DMS 273 (cell line): ENCODE measurements at regions not wholly inside any gene's neighbourhood (a gene's known extent, or its start where the extent isn't known, plus 50 kb on each side); places are given as distances from the start of the nearest gene placed in this dataset.

Source experiments
- DNase-seq: peaks from one replicate; lab custom pipeline; 2025; ENCODE audit not compliant: unreplicated experiment; lab: John Stamatoyannopoulos, UW

DNA sequence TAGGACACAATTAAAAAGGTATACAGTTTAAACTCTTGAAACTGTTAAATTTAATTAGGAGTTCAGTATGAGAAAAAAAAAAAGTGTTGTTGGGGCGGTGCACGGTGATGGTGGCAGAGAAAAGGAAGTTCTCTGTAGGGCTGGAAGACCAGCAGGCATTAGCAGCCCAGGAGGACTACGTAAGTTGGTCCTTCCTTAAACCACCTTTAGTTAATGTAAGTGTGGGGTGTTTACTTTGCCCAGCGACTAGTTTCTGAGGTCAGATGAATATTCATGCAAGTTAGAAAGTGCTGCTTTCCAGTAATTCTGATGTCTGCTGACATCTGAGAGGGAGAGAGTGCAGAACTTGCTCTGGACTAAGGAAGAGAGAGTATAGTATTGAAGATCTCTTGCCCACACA is 54.9 kb downstream of the NKX2-1 start:
- no peak for DNase-seq

DNA sequence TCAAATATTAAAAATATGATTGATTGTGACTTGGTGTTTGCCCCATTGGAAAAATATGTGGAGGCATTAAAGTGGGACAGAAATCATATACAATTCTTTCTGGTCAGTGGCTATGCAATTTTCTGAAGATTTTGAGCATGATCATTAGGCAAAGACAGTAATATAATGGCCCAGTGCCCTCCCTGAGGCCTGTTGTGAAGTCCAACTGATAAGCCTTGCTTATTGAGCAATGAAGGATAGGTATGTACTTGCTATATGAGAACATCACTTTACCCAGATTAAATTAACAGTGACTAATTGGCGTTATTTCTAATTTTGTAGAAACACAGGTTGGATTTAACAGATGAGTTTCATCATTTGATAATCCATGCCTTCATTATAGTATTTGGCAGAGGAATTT is 57.1 kb downstream of the NKX2-1 start:
- no peak for DNase-seq

DNA sequence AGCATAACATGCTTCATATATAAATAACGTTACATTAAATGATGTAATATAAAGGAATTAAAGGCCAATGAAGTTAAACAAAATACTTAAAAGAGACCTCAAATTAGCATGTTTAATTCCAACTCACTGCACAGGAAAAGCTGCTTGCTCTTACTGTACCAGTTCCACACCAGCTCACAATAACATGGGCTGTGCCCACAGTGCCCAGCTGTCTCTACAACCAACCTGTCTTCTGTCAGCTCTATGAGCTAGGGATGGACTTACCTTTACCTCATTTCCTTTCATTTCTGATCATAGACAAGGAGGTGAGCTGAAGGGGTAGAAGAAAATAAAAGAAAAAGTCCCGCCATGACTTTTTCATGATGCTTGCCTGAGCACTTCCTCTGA is 64.8 kb downstream of the NKX2-1 start:
- DNase-seq: no peak

DNA sequence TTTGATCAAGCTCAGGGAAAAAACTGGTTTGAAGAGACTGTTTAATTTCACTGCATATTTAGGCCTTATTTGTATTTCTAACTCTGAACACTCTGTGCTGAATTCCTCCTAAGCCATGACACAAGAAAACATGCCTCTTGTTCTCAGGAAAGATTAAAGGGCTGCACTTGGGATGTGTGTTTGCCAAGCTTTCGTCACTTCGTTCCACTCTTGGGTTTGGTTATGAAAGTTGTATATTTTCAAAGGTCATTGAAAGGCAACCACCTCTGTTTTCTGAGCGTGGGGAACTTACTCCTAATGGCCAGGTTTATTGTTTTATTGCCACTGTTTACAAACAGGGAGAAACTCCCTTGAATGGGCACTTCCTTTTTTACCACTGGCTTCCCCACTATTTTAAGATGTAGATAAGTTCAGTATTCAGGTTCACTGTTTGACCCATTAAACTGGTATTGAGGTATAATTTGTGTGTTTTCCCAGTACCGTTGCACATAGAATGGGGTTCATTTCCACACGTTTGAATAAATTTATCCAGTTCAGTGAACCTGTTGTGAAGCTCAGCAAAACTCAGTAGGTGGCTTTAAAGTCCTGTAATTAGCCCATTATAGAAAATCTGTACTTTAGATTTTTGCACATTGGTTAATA is 65.3 kb downstream of the NKX2-1 start:
- DNase-seq: no peak

DNA sequence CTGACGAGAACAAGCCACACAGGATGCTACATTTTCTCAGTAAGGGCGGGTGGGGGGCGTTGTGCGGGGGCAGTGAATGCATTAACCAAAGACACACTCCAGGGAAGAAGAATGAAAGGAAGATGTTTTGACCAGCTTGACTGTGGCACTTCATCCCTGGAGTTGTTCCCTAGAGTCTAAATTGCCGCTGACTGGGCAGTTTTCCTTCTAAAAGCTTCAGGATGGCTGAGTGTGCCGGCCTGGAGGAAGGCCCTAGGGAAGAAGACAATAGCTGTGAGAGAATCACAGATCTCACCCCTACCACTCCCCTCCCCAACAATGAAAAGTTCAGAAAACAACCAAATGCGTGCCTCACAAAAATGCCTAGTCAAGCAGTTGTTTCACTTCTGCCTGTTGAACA is 67.2 kb downstream of the NKX2-1 start:
- no peak for DNase-seq

DNA sequence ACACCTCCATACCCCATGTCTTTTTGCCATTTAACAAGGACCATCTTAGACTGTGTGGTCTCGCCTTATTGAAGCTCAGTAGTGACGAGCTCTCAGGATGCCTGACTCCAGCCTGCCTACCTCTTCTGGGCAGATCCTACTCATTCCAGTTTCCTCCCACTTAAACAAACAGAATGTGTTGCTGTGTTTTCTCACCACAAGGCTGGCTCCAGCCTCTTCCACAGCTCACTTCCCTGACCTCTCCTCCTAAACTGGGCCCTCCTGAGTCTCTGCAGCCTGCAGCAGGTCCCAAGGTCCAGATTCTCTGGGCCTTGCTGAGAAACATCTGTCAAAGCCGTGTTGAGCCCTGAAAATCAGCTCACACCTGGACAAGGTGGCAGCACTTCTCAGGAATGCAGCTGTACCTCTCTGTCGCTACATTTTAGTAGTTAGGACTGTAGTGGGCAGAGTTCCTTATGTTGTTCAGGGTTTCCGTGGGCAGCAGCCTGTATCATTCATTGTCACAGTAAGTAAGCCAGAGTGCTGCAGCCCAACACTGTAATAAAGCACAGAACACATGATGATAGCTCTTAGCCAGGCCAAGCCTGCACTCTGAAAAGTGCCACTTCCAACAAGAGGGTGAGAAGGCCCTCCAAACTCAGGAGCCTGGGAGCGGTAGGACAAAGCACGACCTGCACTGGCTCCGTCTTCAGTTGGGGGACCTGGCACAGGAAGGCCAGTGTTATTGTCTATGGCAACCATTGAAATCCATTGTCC is 68.5 kb downstream of the NKX2-1 start:
- no peak for DNase-seq

DNA sequence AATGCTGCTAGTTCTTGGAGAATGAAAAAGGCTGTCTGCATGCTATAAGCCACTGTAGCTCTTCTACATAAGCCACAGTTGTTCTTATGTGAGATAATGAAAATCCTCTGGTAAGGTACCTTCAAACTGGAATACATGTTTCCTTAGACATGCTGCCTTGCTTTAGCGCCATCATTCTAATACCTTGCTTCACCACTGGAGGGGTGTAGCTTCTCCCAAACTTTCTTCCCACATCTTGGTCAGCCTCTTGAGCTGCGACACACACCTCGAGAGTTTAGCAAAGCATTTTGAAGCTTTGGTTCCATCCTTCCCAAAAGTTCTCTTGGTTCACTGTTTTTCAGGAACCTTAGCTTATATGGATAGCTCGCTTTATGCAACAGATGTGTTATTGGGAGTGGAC is 69.5 kb downstream of the NKX2-1 start:
- DNase-seq: peak; percentile 7

DNA sequence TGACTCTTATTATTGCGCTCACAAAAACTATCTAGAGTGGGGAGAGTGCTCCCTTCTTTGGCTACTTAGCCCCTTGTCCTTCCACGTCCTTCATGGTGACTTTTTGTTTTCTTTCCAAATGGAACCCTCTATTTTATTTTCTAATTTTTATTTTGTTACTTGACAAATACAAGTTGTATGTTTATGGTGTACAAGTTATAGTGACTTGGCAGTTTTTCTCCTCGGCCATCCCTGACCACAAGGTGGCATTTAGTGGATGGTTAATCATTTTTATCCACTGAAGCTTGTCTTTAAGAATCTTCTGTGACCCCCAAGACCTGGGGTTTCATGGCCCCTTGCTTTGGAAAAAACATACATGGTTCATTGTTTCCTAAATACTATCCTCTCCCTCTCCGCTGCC is 70.1 kb downstream of the NKX2-1 start:
- DNase-seq: no peak

DNA sequence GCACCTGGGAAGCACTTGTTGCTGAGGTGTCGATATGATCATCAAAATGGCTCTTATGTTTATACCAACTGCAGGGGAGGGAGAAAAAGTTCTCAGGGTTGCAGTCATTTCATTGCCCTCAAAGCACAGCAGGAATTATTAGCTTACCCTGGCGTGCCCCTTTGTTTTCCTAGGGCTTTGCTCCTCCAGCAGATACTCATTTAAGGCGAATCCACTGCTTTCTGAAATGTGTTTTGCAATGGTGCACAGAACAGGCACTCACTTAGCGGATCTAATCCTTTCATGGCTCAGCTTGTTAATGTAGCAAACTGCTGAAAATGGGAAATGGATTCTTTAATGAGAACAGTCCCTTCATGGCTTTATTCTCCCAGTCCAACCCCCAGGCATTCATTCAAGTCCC is 76.7 kb downstream of the NKX2-1 start:
- no peak for DNase-seq

DNA sequence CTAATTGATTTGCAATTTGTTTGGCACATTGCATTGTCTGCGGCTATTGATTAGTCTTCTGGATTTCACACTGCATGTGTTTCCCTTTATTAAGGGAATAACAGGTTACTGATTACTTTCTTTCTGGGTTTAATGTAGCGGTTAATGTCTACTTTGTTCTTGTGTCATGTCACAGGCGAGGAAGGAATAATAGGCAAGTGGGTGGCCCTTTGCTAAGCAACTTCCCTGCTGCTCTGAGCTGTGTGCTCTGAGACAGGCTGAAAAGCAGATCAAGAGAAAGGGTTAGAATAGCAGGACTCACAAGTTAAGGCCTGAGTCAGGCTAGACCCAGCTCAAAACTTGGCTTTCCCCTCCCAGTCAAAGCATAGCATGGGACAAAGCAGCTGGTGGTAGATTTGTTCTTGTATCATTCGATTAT is 77.2 kb downstream of the NKX2-1 start:
- DNase-seq: no peak

DNA sequence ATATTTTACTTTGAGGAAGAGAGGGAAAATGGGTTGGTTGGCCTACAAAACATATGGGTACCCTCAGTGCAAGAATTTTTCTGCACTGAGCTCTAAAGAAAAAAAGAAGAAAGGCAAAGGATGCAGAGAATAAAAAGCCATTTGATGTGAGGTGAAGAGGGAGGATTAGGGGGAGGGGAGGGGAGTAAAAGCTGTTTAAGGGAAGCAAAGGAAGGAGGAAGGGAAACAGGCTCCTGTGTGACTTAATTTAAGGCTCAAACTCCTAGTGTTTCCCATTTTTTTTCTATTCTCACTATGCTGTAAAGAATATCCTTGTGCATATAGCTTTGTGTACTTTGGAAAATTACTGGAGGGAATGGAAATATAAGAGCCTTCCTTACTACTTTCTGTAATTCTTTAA is 78.7 kb downstream of the NKX2-1 start:
- DNase-seq: no peak

DNA sequence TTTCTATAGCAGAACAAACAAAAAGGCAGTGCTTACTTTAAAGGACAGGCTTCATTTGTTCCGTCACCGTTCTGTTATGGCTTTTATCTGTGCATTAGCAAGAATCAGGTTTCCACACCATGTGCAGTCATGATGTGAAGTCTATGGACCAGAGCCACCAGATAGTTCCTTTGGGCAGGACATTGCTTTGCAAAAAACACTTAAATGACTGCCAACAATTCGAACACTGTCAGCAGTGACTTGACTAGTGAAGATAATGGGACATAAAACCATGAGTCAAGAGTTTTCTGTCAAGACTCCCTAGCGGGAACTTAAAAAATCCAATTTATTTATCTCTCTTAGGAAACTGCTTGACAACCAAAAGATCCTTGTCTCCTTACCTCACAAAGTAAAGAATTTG is 80.3 kb downstream of the NKX2-1 start:
- no peak for DNase-seq

DNA sequence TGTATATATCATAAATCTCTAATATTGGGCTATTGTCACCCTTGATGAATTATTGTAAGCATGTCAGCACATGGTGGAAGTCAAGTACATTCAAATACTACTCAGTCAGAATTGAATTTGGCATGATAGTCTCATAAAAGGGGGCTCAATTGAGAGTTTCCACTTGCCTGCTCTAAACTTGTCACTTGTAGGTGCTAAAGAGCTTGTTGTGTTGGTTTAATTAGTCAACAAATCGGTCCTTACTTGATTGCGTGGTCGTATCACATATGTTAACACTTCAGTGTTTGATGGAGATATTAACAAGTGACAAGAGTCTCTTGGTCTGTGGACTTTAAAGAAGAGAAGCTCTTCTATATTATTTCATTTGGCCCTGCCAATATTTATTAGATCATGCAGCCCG is 81.1 kb downstream of the NKX2-1 start:
- no peak for DNase-seq

DNA sequence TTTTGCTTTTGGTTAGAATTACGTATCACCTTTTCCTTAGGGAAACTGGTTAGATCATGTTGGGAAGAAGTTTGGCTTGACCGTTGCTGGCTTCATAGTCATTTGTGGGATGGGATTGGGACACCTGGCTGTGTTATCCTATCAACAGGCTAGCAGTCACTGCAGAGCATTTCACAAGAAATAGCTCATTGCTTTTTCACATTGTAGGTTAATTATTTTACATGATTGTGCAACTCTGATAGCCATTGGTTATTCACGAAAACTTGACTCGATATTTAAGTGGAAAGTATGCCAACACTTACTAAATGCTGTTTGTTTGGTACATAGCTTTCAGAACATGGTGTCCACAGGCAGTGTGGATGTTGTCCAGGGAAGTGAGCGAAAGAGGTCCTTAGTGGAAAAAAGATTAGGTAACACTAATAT is 89.4 kb downstream of the NKX2-1 start:
- DNase-seq: no peak

DNA sequence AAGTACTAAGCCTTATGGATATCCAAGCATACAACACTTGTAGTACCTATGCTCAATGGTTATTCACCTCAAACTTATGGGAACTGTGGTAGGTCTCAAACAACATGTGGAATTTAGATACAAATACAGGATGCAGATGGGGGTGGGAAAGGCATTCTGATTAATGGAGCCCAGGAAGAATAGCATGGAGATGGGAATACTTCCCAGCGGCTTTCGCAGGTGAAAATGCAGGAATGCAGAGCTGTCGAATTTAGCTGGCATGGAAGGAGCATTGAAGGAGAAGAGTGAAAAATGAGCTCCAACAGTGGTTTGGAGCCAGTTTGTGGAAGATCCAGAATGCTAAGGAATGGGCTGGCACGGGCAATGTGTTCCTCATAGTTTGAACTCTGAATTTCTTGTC is 89.9 kb downstream of the NKX2-1 start:
- no peak for DNase-seq

DNA sequence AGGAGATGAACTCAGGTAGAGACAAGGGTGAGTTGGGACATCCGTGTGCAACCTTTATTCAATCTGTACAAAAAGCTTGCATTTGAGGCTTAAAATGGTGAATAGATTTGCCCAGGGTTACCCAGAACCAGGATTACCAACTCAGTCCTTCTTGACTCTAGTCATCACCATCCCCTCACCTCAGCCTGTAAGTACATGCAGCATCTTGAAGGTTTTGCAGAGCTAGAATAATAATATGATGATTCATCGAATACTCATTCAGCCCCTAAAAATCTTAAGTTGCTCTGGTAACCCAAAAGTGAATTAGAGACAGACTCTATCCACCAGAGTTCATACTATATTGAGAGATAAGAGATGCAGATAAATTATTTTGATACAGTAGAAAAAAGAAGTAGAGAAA is 90.3 kb downstream of the NKX2-1 start:
- DNase-seq: no peak

DNA sequence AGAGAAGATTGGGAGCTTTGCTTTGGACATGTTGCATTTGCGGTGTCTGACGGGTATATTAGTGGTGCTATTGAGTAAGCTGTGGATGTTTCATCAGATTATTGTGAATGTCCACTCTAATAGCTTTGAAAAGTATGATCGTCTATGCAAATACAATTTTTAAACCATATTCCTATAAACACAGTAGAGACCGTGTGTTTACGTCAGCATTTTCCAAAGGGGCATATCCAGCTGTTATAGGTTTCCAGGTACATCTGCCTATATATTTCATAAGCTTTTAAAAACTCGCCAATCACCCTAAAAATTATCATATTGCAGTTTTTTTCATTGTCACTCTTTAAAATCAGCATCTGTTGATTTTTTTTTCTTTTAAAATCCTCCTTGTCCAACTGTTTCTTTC is 91.7 kb downstream of the NKX2-1 start:
- no peak for DNase-seq

DNA sequence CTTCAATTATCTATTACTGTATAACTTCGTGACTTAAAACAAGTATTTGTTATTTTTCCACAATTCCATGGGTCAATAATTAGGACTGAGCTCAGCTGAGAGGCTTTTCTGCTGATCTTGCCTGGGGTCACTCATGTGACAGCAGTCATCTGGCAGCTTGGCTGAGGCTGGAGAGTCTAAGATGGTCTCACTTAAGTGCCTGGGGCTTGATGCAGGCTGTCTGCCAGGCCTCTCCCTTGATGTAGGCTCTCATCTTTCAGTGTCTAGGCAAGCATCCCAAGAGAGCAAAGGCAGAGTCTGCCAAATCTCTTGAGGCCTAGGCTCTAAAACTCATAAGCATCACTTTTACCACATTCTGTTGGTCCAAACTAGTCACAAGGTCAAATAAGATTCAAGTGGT is 93.2 kb downstream of the NKX2-1 start:
- no peak for DNase-seq

DNA sequence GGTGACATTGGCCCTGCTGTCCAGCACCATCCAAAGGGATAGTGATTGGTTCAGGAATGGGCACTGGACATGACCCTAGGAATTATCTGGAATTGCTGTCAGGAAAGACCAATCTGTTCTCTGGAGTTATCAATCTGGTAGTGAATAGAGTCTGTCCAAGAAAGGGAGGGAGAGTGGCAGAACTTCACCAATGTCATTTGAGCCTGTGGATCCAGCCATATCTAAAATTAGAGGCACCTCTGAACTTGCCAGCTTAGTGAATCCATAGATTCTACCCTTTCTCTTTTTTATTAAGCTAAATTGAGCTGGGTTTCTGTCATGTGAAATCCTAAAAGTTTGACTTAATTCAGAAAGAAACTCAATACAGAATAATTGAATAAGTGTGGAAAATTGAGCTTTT is 93.9 kb downstream of the NKX2-1 start:
- DNase-seq: no peak

DNA sequence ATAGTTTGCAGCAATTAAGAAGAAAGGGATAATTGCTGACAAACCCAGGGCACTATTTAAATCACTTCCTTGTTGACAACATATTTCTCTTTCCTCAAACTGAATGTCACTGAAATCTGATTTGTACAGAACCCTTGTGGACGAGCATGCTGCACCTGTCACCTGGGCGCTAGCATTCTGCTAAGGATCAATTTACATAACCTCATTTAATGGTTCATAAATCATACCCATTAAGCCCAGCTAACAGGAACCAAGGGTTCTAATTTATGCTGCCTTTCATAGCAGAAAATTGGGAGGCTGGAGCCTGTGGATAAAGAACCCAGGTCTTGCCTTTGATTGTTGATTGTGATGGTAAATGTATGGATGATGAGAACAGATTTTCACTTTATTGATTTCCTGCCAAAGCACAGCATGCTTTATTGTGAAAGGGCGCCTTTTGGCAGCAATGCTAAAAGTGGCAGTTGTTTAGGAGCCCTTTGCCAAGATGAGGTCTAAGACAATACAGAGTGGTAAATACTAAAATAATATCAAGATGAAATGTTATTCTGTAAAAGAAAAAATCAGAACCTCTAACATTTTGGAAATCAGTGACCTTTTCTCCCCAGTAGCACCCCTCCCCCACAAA is 95.4 kb downstream of the NKX2-1 start:
- DNase-seq: peak; percentile 10

DNA sequence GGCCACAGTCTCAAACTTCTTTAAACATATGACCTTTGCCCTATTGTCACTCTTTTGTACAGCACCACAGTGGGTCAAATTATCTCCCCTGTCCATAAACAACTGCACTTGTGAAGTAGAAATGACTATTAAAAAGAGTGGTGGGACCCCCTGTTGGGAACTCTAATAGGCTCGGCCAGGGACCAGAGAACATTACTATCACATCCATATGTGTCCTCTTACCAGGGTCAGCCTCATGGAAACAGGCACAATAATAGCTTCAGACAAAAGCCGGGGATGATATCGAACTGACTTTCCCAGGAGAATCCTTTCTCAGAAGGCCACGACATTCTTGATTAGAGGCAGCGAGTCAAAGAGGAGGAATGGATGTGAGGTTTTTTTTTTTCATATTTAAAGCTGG is 96.6 kb downstream of the NKX2-1 start:
- DNase-seq: no peak

DNA sequence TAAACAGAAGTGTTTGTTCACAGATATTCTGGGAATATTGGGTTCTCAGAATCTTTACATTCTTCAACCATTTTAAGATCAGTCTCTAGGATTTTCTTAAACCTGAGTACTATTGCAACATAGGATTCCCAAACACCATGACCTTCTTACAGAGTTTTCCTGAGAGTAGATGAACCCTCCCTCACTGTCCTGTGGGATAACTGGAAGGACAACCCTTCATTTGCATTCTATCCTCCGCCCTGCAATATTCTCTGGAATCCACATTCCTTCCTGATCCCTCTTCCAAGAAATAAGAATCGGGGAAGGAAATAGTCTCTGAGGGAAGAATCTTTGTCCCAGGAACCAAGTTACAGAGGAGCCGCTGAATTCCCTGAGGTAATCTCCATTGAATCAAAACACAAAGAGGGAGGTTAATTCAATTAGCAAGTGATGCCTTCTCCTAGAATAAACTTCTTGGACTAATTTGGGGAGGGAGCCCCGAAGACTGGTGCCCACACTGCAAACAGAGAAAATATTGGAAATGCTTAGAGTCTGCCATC is 99.8 kb upstream of the MBIP start:
- DNase-seq: no peak
